ENCODE measurements at regions not wholly inside any gene's neighbourhood (a gene's known extent, or its start where the extent isn't known, plus 50 kb on each side); places are given as distances from the start of the nearest gene placed in this dataset.
A peak's percentile ranks its signal among the peaks of the same experiment; 100 is the strongest.

- DNase-seq, result no peak
These were observed 192.6 kb upstream of the HMGA2 start for GRCh38 chr12:65631621-65632111.

GRCh38 chr12:65632131-65632855 lies 192.0 kb upstream of the HMGA2 start:
- DNase-seq, result no peak

- DNase-seq, result no peak
These were observed 190.2 kb upstream of the HMGA2 start for GRCh38 chr12:65634061-65634460.

- DNase-seq, result no peak
These were observed 189.5 kb upstream of the HMGA2 start for GRCh38 chr12:65634626-65635331.

GRCh38 chr12:65636436-65636835 lies 187.8 kb upstream of the HMGA2 start:
- DNase-seq, result no peak

- DNase-seq, result no peak
These were observed 187.1 kb upstream of the HMGA2 start for GRCh38 chr12:65637150-65637549.

- peak; percentile 37 for DNase-seq
These were observed 186.5 kb upstream of the HMGA2 start for GRCh38 chr12:65637774-65638173.

GRCh38 chr12:65638324-65638723 lies 186.0 kb upstream of the HMGA2 start:
- DNase-seq, result no peak

GRCh38 chr12:65640489-65640901 lies 183.8 kb upstream of the HMGA2 start:
- no peak for DNase-seq

GRCh38 chr12:65642061-65642661 lies 182.1 kb upstream of the HMGA2 start:
- DNase-seq, result no peak

- no peak for DNase-seq
These were observed 181.1 kb upstream of the HMGA2 start for GRCh38 chr12:65643171-65643570.

- DNase-seq, result no peak
These were observed 180.5 kb upstream of the HMGA2 start for GRCh38 chr12:65643595-65644386.

GRCh38 chr12:65646127-65646643 lies 178.1 kb upstream of the HMGA2 start:
- no peak for DNase-seq

- DNase-seq, result no peak
These were observed 177.2 kb upstream of the HMGA2 start for GRCh38 chr12:65647074-65647473.

- DNase-seq, result no peak
These were observed 175.8 kb upstream of the HMGA2 start for GRCh38 chr12:65648461-65648860.

GRCh38 chr12:65649126-65649525 lies 175.2 kb upstream of the HMGA2 start:
- no peak for DNase-seq

GRCh38 chr12:65651060-65651459 lies 173.2 kb upstream of the HMGA2 start:
- DNase-seq, result peak; percentile 3

- DNase-seq, result no peak
These were observed 171.0 kb upstream of the HMGA2 start for GRCh38 chr12:65653321-65653720.

GRCh38 chr12:65653946-65654629 lies 170.2 kb upstream of the HMGA2 start:
- peak; percentile 60 for DNase-seq

- DNase-seq, result no peak
These were observed 169.2 kb upstream of the HMGA2 start for GRCh38 chr12:65655074-65655493.

GRCh38 chr12:65656156-65656882 lies 168.0 kb upstream of the HMGA2 start:
- DNase-seq, result no peak

Data from MV-4-11 (cell line).